ENCODE measurements at regions not wholly inside any gene's neighbourhood (a gene's known extent, or its start where the extent isn't known, plus 50 kb on each side); places are given as distances from the start of the nearest gene placed in this dataset.
A peak's percentile ranks its signal among the peaks of the same experiment; 100 is the strongest.

DNA sequence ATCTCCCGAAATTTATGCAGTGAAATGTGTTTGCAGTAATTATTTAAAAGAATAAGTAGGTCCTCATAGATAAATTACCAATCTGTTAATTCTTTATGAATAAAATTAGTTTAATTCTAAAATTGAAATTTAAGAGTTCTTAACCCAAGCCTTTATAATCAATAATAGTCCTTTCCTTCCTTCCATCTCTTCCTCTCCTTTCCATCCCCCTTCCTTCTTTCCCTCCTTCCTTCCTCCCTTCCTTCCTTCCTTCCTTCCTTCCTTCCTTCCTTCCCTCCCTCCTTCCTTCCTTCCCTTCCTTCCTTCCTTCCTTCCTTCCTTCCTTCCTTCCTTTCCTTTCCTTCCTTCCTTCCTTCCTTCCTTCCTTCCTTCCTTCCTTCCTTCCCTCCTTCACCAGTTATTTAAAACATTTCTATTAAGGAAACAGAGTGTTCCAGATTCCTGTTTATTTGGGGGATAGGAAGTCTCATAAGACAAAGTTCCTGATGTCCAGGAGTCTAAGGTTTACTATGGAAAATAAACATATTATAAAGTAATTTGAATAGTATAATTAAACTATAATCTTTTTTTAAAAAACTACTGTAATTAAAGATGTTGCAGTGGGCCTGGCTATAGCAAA lies 285.3 kb upstream of the NOX3 start:
- H3K27ac Mint-ChIP-seq: no peak overlapping the region
- no peaks in the 10 kb centered on the region for H3K36me3 ChIP-seq (ENCODE audit: control insufficient read depth, insufficient read depth, low read length)
- H3K4me3 ChIP-seq (ENCODE audit: low read depth, low read length): no peak overlapping the region
- no peaks in the 10 kb centered on the region for H3K4me1 ChIP-seq (ENCODE audit: control insufficient read depth, insufficient read depth, low read length, poor library complexity, severe bottlenecking)
- DNase-seq: no peak
- no peak overlapping the region for H3K4me3 Mint-ChIP-seq
- ATAC-seq (ENCODE audit: low read depth in 2 of 2): no peak
- H3K27me3 Mint-ChIP-seq: no peaks in the 10 kb centered on the region
- no peaks in the 10 kb centered on the region for H3K9me3 Mint-ChIP-seq
- no peak overlapping the region for H3K27ac ChIP-seq (ENCODE audit: insufficient read depth, low read length, poor library complexity, severe bottlenecking)
- H3K9me3 ChIP-seq (ENCODE audit: control insufficient read depth in 2 of 2, low read length in 2 of 2): no peaks in the 10 kb centered on the region
- no peaks in the 10 kb centered on the region for H3K27me3 ChIP-seq (ENCODE audit: control insufficient read depth, insufficient read depth, low read length)
- H3K4me1 Mint-ChIP-seq: no peaks in the 10 kb centered on the region
- H3K36me3 Mint-ChIP-seq: no peaks in the 10 kb centered on the region

GRCh38 chr6:155738602-155739105 lies 283.0 kb upstream of the NOX3 start:
- no peaks in the 10 kb centered on the region for H3K27me3 ChIP-seq (ENCODE audit: control insufficient read depth, insufficient read depth, low read length)
- no peaks in the 10 kb centered on the region for H3K27me3 Mint-ChIP-seq
- no peaks in the 10 kb centered on the region for H3K9me3 Mint-ChIP-seq
- H3K4me3 ChIP-seq (ENCODE audit: low read depth, low read length): no peak overlapping the region
- no peaks in the 10 kb centered on the region for H3K4me1 Mint-ChIP-seq
- H3K4me1 ChIP-seq (ENCODE audit: control insufficient read depth, insufficient read depth, low read length, poor library complexity, severe bottlenecking): no peaks in the 10 kb centered on the region
- no peaks in the 10 kb centered on the region for H3K36me3 ChIP-seq (ENCODE audit: control insufficient read depth, insufficient read depth, low read length)
- no peaks in the 10 kb centered on the region for H3K36me3 Mint-ChIP-seq
- no peaks in the 10 kb centered on the region for H3K9me3 ChIP-seq (ENCODE audit: control insufficient read depth in 2 of 2, low read length in 2 of 2)
- no peak overlapping the region for H3K27ac ChIP-seq (ENCODE audit: insufficient read depth, low read length, poor library complexity, severe bottlenecking)
- H3K27ac Mint-ChIP-seq: no peak overlapping the region
- ATAC-seq (ENCODE audit: low read depth in 2 of 2) (no peak), DNase-seq (no peak)
- H3K4me3 Mint-ChIP-seq: no peak overlapping the region

- Histone ChIP-seq H3K4me3 (ENCODE audit: low read depth, low read length) (no peak overlapping the region), H3K9me3 (ENCODE audit: control insufficient read depth in 2 of 2, low read length in 2 of 2) (no peaks in the 10 kb centered on the region), H3K4me1 (ENCODE audit: control insufficient read depth, insufficient read depth, low read length, poor library complexity, severe bottlenecking) (no peaks in the 10 kb centered on the region), H3K27ac (ENCODE audit: insufficient read depth, low read length, poor library complexity, severe bottlenecking) (no peak overlapping the region), H3K36me3 (ENCODE audit: control insufficient read depth, insufficient read depth, low read length) (no peaks in the 10 kb centered on the region), H3K27me3 (ENCODE audit: control insufficient read depth, insufficient read depth, low read length) (peaks cover 1% of the 10 kb centered on the region)
- ATAC-seq (ENCODE audit: low read depth in 2 of 2) (no peak), DNase-seq (no peak)
- Mint-ChIP-seq H3K27me3 (peaks cover 4% of the 10 kb centered on the region), H3K36me3 (no peaks in the 10 kb centered on the region), H3K4me3 (no peak overlapping the region), H3K4me1 (no peaks in the 10 kb centered on the region), H3K9me3 (peaks cover 0 to 4% (median 0%) of the 10 kb centered on the region in 7 donors), H3K27ac (no peak overlapping the region)
Measured at GRCh38 chr6:155717374-155717773, 261.7 kb upstream of the NOX3 start.

- H3K4me1 ChIP-seq (ENCODE audit: control insufficient read depth, insufficient read depth, low read length, poor library complexity, severe bottlenecking): no peaks in the 10 kb centered on the region
- no peak overlapping the region for H3K27ac Mint-ChIP-seq
- peaks cover 0 to under 1% (median 0%) of the 10 kb centered on the region in 7 donors for H3K9me3 Mint-ChIP-seq
- no peak overlapping the region for H3K27ac ChIP-seq (ENCODE audit: insufficient read depth, low read length, poor library complexity, severe bottlenecking)
- ATAC-seq (ENCODE audit: low read depth in 2 of 2): no peak
- H3K4me1 Mint-ChIP-seq: no peaks in the 10 kb centered on the region
- no peaks in the 10 kb centered on the region for H3K36me3 ChIP-seq (ENCODE audit: control insufficient read depth, insufficient read depth, low read length)
- DNase-seq: no peak
- no peak overlapping the region for H3K4me3 ChIP-seq (ENCODE audit: low read depth, low read length)
- no peaks in the 10 kb centered on the region for H3K9me3 ChIP-seq (ENCODE audit: control insufficient read depth in 2 of 2, low read length in 2 of 2)
- no peaks in the 10 kb centered on the region for H3K36me3 Mint-ChIP-seq
- H3K27me3 Mint-ChIP-seq: peaks cover 4% of the 10 kb centered on the region
- H3K27me3 ChIP-seq (ENCODE audit: control insufficient read depth, insufficient read depth, low read length): no peaks in the 10 kb centered on the region
- H3K4me3 Mint-ChIP-seq: no peak overlapping the region
Measured at GRCh38 chr6:155710704-155711103, 255.1 kb upstream of the NOX3 start.

DNA sequence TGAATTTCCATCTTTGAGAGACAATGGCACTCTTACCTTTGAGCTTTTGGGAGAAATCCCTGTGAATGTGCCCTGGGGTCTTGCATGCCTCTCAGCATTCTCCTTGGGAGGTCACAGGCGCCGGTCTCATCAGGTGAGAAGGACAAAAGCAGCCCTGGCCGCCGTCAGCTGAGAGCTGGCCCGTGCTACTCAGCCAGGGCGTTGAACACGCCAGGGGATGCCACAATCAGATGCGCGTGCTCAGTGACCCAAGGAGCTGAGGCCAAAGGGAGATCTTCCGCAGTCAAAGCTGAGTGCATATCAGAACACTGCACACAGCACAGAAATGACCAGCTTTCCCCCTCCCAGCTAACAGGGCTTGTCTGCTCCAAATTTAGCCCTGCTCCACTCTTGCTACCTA lies 253.6 kb upstream of the NOX3 start:
- Histone ChIP-seq H3K27me3 (ENCODE audit: control insufficient read depth, insufficient read depth, low read length) (no peaks in the 10 kb centered on the region), H3K9me3 (ENCODE audit: control insufficient read depth in 2 of 2, low read length in 2 of 2) (no peaks in the 10 kb centered on the region), H3K4me3 (ENCODE audit: low read depth, low read length) (no peak overlapping the region), H3K4me1 (ENCODE audit: control insufficient read depth, insufficient read depth, low read length, poor library complexity, severe bottlenecking) (no peaks in the 10 kb centered on the region), H3K36me3 (ENCODE audit: control insufficient read depth, insufficient read depth, low read length) (no peaks in the 10 kb centered on the region), H3K27ac (ENCODE audit: insufficient read depth, low read length, poor library complexity, severe bottlenecking) (no peak overlapping the region)
- Mint-ChIP-seq H3K27me3 (peaks cover 4% of the 10 kb centered on the region), H3K4me1 (no peaks in the 10 kb centered on the region), H3K9me3 (no peaks in the 10 kb centered on the region), H3K27ac (no peak overlapping the region), H3K4me3 (no peak overlapping the region), H3K36me3 (no peaks in the 10 kb centered on the region)
- DNase-seq (no peak), ATAC-seq (ENCODE audit: low read depth in 2 of 2) (no peak)

DNA sequence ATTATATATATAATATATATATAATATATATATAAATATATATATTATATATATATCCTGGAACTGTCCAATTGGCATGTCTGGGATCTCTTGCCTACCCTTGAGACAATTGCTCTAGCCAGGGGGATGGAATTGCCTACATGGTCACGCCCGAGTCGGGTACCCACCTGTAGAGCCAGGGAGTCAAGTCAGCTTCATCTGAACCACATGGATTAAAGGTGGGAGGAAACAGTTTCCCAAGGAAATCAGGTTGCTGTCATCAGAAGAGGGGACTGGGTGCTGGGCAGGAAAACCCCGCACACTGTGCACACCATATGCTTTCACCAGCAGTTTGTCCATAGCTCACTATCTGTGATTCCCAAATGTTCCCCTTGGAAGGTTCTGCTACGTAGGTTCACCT lies 252.5 kb upstream of the NOX3 start:
- no peak overlapping the region for H3K4me3 Mint-ChIP-seq
- Histone ChIP-seq H3K4me1 (ENCODE audit: control insufficient read depth, insufficient read depth, low read length, poor library complexity, severe bottlenecking) (no peaks in the 10 kb centered on the region), H3K27me3 (ENCODE audit: control insufficient read depth, insufficient read depth, low read length) (no peaks in the 10 kb centered on the region), H3K36me3 (ENCODE audit: control insufficient read depth, insufficient read depth, low read length) (no peaks in the 10 kb centered on the region), H3K4me3 (ENCODE audit: low read depth, low read length) (no peak overlapping the region), H3K9me3 (ENCODE audit: control insufficient read depth in 2 of 2, low read length in 2 of 2) (no peaks in the 10 kb centered on the region), H3K27ac (ENCODE audit: insufficient read depth, low read length, poor library complexity, severe bottlenecking) (no peak overlapping the region)
- H3K27ac Mint-ChIP-seq: no peak overlapping the region
- no peak for ATAC-seq (ENCODE audit: low read depth in 2 of 2)
- peak in 1 of 3 donors; percentile 9 for DNase-seq
- H3K4me1 Mint-ChIP-seq: no peaks in the 10 kb centered on the region
- H3K36me3 Mint-ChIP-seq: no peaks in the 10 kb centered on the region
- peaks cover 3% of the 10 kb centered on the region for H3K27me3 Mint-ChIP-seq
- H3K9me3 Mint-ChIP-seq: no peaks in the 10 kb centered on the region

DNA sequence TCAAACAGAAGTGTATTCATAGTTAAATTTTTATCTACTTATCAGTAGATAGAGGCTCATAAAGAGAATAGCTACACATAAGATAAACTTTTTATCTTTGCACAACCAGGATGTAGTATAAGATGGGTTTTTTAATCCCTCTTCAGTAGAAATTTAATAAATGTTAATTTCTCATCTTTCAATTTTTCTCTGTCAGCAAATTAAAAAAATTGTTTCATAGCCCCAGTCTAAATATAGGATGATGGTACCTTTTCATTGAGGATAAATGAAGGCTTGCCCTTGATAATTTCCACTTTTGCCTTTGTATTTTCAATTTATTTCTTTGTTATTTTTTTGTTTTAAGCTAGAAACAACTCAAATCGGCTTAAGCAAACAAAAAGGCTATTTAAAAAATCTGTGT lies 251.2 kb upstream of the NOX3 start:
- Mint-ChIP-seq H3K27me3 (no peaks in the 10 kb centered on the region), H3K4me1 (no peaks in the 10 kb centered on the region), H3K9me3 (no peaks in the 10 kb centered on the region), H3K27ac (no peak overlapping the region), H3K4me3 (no peak overlapping the region), H3K36me3 (no peaks in the 10 kb centered on the region)
- no peaks in the 10 kb centered on the region for H3K27me3 ChIP-seq (ENCODE audit: control insufficient read depth, insufficient read depth, low read length)
- no peaks in the 10 kb centered on the region for H3K9me3 ChIP-seq (ENCODE audit: control insufficient read depth in 2 of 2, low read length in 2 of 2)
- no peaks in the 10 kb centered on the region for H3K36me3 ChIP-seq (ENCODE audit: control insufficient read depth, insufficient read depth, low read length)
- no peak for ATAC-seq (ENCODE audit: low read depth in 2 of 2)
- no peaks in the 10 kb centered on the region for H3K4me1 ChIP-seq (ENCODE audit: control insufficient read depth, insufficient read depth, low read length, poor library complexity, severe bottlenecking)
- H3K27ac ChIP-seq (ENCODE audit: insufficient read depth, low read length, poor library complexity, severe bottlenecking): no peak overlapping the region
- H3K4me3 ChIP-seq (ENCODE audit: low read depth, low read length): no peak overlapping the region
- DNase-seq: no peak

DNA sequence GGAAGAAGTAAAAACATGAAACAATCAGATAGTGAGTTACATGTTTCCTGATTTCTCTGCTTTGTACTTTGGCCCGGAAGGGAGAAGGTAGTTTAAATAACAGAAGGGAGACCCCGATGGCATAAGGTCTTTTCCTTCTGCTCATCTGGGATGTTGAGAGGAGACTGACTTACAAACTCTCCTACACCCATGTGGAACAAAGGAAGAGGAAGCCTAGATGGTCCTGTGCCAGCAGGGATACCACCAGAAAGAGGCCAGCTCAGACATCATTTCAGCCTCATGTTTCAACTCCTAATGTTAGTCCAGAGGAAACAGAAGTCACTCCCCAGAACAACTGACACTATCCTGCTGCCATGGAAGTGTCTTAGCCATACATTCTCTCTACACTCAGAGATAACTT lies 250.7 kb upstream of the NOX3 start:
- no peak overlapping the region for H3K27ac Mint-ChIP-seq
- Histone ChIP-seq H3K36me3 (ENCODE audit: control insufficient read depth, insufficient read depth, low read length) (no peaks in the 10 kb centered on the region), H3K4me3 (ENCODE audit: low read depth, low read length) (no peak overlapping the region), H3K27me3 (ENCODE audit: control insufficient read depth, insufficient read depth, low read length) (no peaks in the 10 kb centered on the region), H3K9me3 (ENCODE audit: control insufficient read depth in 2 of 2, low read length in 2 of 2) (no peaks in the 10 kb centered on the region), H3K4me1 (ENCODE audit: control insufficient read depth, insufficient read depth, low read length, poor library complexity, severe bottlenecking) (no peaks in the 10 kb centered on the region), H3K27ac (ENCODE audit: insufficient read depth, low read length, poor library complexity, severe bottlenecking) (no peak overlapping the region)
- H3K4me1 Mint-ChIP-seq: no peaks in the 10 kb centered on the region
- H3K27me3 Mint-ChIP-seq: no peaks in the 10 kb centered on the region
- no peaks in the 10 kb centered on the region for H3K9me3 Mint-ChIP-seq
- no peaks in the 10 kb centered on the region for H3K36me3 Mint-ChIP-seq
- DNase-seq (no peak), ATAC-seq (ENCODE audit: low read depth in 2 of 2) (no peak)
- H3K4me3 Mint-ChIP-seq: no peak overlapping the region

Data from CD4-positive, CD25-positive, alpha-beta regulatory T cell (primary cell).